ENCODE measurements at regions not wholly inside any gene's neighbourhood (a gene's known extent, or its start where the extent isn't known, plus 50 kb on each side); places are given as distances from the start of the nearest gene placed in this dataset.
"Not testable (repeated sequence)": the region's sequence is repeated elsewhere in the genome, so short reads cannot be mapped to it uniquely, and the experiment has no call there.

DNA sequence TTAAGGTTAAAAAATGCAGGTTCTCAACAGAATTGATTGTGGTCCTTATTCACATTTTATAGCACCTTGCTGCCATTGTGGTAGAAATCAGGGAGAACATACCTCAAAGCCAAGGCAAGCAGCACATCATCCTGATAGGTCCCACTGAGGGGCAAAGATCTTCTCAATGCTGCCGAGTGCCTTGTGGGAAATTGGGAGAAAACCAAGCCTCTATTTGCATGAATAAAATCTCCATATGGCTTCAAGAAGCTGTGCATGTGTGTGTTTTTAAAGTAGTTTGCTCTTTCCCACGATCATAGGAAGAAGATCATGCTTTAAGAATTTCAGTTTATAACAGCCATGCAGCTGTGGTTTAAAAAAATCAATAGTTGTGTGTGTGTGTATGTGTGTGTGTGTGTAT, 216.9 kb upstream of the FBXL7 start:
- Mint-ChIP-seq H3K4me1 (ENCODE audit: low read depth) (no peaks in the 10 kb centered on the region), H3K9me3 (ENCODE audit: low read depth) (peaks cover 26% of the 10 kb centered on the region), H3K27me3 (no peaks in the 10 kb centered on the region), H3K36me3 (no peaks in the 10 kb centered on the region), H3K27ac (no peak overlapping the region), H3K4me3 (no peak overlapping the region)

- no peak overlapping the region for H3K27ac Mint-ChIP-seq
- H3K4me3 Mint-ChIP-seq, result no peak overlapping the region
- H3K27me3 Mint-ChIP-seq, result no peaks in the 10 kb centered on the region
- H3K36me3 Mint-ChIP-seq, result no peaks in the 10 kb centered on the region
- peaks cover 26% of the 10 kb centered on the region for H3K9me3 Mint-ChIP-seq (ENCODE audit: low read depth)
- H3K4me1 Mint-ChIP-seq (ENCODE audit: low read depth), result no peaks in the 10 kb centered on the region
These were observed 217.4 kb upstream of the FBXL7 start for GRCh38 chr5:15282611-15283010.

GRCh38 chr5:15271596-15271995, 228.4 kb upstream of the FBXL7 start:
- H3K4me3 Mint-ChIP-seq; H3K27me3 Mint-ChIP-seq; H3K4me1 Mint-ChIP-seq (ENCODE audit: low read depth); H3K27ac Mint-ChIP-seq; H3K36me3 Mint-ChIP-seq: not testable (repeated sequence)
- H3K9me3 Mint-ChIP-seq (ENCODE audit: low read depth), result peaks cover 12% of the 10 kb centered on the region

- Mint-ChIP-seq H3K27ac (no peak overlapping the region), H3K4me1 (ENCODE audit: low read depth) (no peaks in the 10 kb centered on the region), H3K27me3 (no peaks in the 10 kb centered on the region), H3K36me3 (no peaks in the 10 kb centered on the region), H3K4me3 (no peak overlapping the region), H3K9me3 (ENCODE audit: low read depth) (peaks cover 16% of the 10 kb centered on the region)
These were observed 232.0 kb upstream of the FBXL7 start for GRCh38 chr5:15267966-15268365.

DNA sequence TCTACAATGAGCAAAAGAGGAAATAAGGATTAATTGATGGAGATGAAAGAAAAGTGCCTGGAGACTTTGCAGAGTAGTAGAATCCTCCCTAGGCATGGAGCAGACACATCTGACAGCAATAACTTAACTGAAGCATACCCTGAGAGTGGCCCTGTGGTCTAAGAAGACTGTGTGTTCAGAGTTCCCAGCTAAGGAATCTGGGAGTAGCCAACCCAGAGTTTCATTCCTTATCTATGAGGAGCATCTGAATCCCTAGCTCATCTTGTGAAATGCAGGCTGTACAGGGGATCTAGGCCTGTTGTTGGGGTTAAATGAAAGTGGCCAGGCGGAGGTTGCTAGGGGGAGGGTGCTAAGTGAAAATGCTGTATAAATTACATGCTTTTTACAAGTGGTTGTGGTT, 233.1 kb upstream of the FBXL7 start:
- no peak overlapping the region for H3K4me3 Mint-ChIP-seq
- H3K4me1 Mint-ChIP-seq (ENCODE audit: low read depth), result no peaks in the 10 kb centered on the region
- no peak overlapping the region for H3K27ac Mint-ChIP-seq

GRCh38 chr5:15266229-15266628, 233.8 kb upstream of the FBXL7 start:
- Mint-ChIP-seq H3K4me3 (no peak overlapping the region), H3K4me1 (ENCODE audit: low read depth) (no peaks in the 10 kb centered on the region), H3K27me3 (no peaks in the 10 kb centered on the region)

More for the DNA sequence above, 233.1 kb upstream of the FBXL7 start:
- Mint-ChIP-seq H3K27me3 (no peaks in the 10 kb centered on the region), H3K9me3 (ENCODE audit: low read depth) (peaks cover 20% of the 10 kb centered on the region), H3K36me3 (no peaks in the 10 kb centered on the region)

GRCh38 chr5:15263942-15264341, 236.0 kb upstream of the FBXL7 start:
- Mint-ChIP-seq H3K27ac (no peak overlapping the region), H3K9me3 (ENCODE audit: low read depth) (peaks cover 15% of the 10 kb centered on the region), H3K4me1 (ENCODE audit: low read depth) (no peaks in the 10 kb centered on the region), H3K4me3 (no peak overlapping the region), H3K36me3 (no peaks in the 10 kb centered on the region), H3K27me3 (no peaks in the 10 kb centered on the region)

More at GRCh38 chr5:15266229-15266628, 233.8 kb upstream of the FBXL7 start:
- Mint-ChIP-seq H3K27ac (no peak overlapping the region), H3K36me3 (no peaks in the 10 kb centered on the region), H3K9me3 (ENCODE audit: low read depth) (peaks cover 22% of the 10 kb centered on the region)

- Mint-ChIP-seq H3K27ac (no peak overlapping the region), H3K4me3 (no peak overlapping the region), H3K27me3 (no peaks in the 10 kb centered on the region), H3K36me3 (no peaks in the 10 kb centered on the region), H3K4me1 (ENCODE audit: low read depth) (no peaks in the 10 kb centered on the region), H3K9me3 (ENCODE audit: low read depth) (peaks cover 10% of the 10 kb centered on the region)
These were observed 236.6 kb upstream of the FBXL7 start for GRCh38 chr5:15263406-15263805.

DNA sequence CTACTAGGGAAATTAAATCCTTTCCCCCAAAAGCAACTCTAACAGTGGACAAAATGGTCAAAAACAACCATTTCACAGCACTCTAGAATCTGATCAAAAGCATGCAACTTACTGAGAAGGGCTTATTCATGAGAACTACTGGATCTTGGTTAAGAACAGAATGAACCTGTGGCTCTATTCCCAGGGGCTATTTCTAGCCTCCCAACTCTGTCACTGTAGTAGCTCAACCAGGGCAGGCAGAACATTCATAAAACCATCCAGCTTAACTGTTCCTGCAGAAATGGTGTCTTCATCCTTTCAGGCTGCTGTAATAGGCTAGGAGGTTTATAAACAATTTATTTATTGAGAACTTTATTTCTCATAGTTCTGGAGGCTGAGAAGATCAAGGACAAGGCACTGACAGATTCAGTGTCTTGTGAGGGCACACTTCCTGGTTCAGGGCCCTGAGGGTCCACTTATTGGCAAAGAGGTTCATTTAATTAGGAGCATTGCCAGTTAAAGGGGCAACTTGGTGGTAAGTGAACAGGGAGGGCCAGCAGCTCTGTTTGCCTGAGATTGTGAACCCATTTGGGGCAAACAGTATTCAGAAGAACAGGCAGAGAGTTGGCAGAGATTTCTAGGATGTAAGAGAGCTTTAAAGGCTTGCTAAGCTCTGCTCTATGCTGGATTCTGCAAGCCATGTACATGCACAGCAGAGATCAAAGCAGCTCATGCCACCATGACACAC, 238.5 kb upstream of the FBXL7 start:
- Mint-ChIP-seq H3K4me3 (no peak overlapping the region), H3K27ac (no peak overlapping the region), H3K4me1 (ENCODE audit: low read depth) (no peaks in the 10 kb centered on the region), H3K36me3 (no peaks in the 10 kb centered on the region), H3K27me3 (no peaks in the 10 kb centered on the region), H3K9me3 (ENCODE audit: low read depth) (peaks cover 16% of the 10 kb centered on the region)

DNA sequence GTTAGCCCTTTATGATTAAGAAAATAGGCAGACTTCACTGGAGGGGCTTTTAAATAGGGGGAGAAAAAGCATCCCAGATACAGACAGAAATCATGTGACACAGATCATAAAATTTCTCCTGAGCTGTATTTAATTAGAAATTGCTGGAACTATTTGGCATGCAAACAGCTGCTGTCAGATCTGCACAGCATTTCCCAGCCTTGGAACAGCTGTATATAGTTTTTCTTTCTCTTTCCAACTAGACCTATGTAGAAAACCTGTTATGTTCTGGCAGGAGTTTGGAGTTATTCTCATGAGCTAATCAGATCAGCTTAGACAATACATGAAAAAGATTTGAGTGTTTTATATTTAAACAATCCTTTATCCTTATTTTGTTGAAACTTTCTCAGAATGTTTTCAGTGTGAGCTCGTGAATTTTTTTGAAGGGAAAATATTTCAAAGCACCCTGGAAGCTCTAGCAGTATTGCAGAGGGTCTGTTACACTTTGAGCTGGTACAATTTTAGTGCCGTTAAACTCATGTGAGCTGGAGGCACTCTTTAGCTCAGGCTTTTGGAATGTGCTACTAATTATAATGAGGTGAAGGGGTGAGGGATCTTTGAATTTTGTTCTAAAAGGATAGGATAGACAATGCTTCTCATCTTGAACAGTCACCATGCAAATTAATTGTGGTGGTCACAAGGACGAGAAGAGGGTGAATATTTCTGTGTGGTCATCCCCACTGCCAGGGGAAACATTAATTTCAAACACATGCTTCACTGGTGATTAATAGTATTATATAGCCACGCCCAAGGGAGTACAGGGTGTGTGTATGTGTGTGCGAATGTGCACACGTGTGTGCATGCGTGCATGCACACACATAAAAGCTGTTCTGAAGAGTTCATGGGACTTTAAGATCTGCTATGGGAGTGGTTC, 239.4 kb upstream of the FBXL7 start:
- no peaks in the 10 kb centered on the region for H3K36me3 Mint-ChIP-seq
- no peaks in the 10 kb centered on the region for H3K27me3 Mint-ChIP-seq
- H3K4me3 Mint-ChIP-seq, result no peak overlapping the region
- no peak overlapping the region for H3K27ac Mint-ChIP-seq
- peaks cover 12% of the 10 kb centered on the region for H3K9me3 Mint-ChIP-seq (ENCODE audit: low read depth)
- H3K4me1 Mint-ChIP-seq (ENCODE audit: low read depth), result no peaks in the 10 kb centered on the region

DNA sequence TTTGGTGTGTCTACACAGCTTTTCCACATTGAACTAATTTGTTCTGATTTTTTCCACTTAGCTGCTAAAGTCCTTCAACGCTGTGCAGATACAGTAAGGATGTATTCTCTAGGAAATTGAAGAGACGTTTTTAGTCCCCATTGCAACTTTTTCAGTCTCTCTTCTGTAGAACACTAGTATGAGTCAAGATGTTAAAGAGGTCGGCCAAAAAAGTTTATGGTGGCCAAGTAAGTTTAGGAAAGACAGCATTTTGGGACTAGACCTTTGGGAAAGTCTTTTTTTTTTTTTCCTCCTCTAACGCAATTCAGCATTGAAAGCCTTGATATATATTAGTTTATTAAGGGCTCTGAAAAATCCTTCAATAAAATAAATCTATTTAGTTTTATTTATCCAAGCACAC, 243.5 kb upstream of the FBXL7 start:
- H3K36me3 Mint-ChIP-seq, result no peaks in the 10 kb centered on the region
- H3K4me3 Mint-ChIP-seq, result no peak overlapping the region
- no peaks in the 10 kb centered on the region for H3K27me3 Mint-ChIP-seq
- H3K4me1 Mint-ChIP-seq (ENCODE audit: low read depth), result no peaks in the 10 kb centered on the region
- H3K9me3 Mint-ChIP-seq (ENCODE audit: low read depth), result peaks cover 6% of the 10 kb centered on the region
- no peak overlapping the region for H3K27ac Mint-ChIP-seq

DNA sequence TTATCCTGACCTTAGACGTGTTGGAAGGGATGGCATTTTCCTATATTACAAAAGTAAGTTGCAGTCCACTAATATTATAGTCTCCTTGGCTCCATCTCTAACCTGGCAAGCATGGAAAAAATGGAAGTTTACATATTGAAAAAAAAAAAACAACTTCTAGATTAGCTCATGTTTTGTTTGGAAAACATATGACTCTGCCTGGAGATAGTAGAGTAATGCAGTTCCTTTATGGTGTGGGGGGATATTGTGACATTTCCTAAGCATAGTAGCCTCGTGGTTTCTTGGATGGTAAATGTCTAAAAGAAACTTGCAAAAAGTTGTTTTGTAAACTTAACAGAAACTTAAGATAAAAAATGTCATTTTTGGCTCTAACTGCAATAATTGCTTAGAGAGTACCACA, 244.4 kb upstream of the FBXL7 start:
- no peaks in the 10 kb centered on the region for H3K36me3 Mint-ChIP-seq
- peaks cover 6% of the 10 kb centered on the region for H3K9me3 Mint-ChIP-seq (ENCODE audit: low read depth)
- H3K27me3 Mint-ChIP-seq, result no peaks in the 10 kb centered on the region
- H3K4me1 Mint-ChIP-seq (ENCODE audit: low read depth), result no peaks in the 10 kb centered on the region
- no peak overlapping the region for H3K4me3 Mint-ChIP-seq
- no peak overlapping the region for H3K27ac Mint-ChIP-seq

DNA sequence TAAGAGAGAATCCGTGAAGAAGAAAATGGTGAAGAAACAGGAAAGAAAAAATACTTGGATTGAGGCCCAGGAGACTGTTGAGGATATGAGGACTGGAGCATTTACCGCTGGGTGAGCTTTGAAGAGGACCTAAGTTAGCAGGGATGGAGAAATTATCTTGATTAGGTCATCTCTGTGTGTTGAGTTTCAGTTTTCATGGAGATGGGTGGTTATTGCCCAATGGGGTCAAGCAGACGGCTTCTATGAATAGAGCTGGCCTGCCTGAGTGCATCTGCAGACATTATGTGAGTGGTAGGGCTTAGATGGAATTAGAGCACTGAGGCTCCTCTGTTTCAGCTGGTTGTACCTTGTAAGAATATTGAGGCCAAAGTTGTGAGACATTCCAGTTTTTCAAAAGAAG, 245.4 kb upstream of the FBXL7 start:
- no peak overlapping the region for H3K4me3 Mint-ChIP-seq
- H3K27me3 Mint-ChIP-seq, result no peaks in the 10 kb centered on the region
- peaks cover 6% of the 10 kb centered on the region for H3K9me3 Mint-ChIP-seq (ENCODE audit: low read depth)
- no peak overlapping the region for H3K27ac Mint-ChIP-seq
- H3K4me1 Mint-ChIP-seq (ENCODE audit: low read depth), result no peaks in the 10 kb centered on the region
- H3K36me3 Mint-ChIP-seq, result no peaks in the 10 kb centered on the region

DNA sequence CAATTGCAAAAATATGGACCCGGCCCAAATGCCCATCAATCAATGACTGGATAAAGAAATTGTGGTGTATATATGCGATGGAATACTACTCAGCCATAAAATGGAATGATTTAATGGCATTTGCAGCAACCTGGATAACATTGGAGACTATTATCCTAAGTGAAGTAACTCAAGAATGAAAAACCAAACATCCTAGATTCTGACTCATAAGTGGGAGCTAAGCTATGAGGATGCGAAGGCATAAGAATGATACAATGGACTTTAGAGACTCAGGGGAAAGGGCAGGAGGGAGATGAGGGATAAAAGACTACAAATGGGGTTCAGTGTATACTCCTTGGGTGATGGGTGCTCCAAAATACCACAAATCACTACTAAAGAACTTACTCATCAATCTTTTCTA, 247.6 kb upstream of the FBXL7 start:
- Mint-ChIP-seq H3K27ac (no peak overlapping the region), H3K27me3 (no peaks in the 10 kb centered on the region), H3K4me3 (no peak overlapping the region), H3K36me3 (no peaks in the 10 kb centered on the region), H3K9me3 (ENCODE audit: low read depth) (no peaks in the 10 kb centered on the region), H3K4me1 (ENCODE audit: low read depth) (no peaks in the 10 kb centered on the region)

DNA sequence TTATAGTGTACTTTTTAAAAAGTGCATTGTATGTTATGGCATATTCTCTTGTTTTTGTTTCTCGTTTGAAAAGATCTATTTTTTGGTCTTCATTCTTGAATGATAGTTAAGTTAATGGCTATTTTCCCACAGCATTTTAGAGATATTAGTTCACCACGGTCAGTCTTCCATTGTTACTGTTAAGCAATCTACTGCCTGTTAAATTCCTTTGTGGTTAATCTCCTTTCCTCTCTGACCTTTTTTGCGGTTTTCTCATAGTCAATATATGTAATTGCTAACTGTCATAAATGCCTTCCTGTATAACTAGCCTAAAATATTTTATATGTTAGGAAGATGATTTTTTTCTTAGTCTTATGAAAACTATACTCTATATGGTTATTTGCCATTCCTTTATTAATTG, 250.8 kb upstream of the FBXL7 start:
- no peak overlapping the region for H3K27ac Mint-ChIP-seq
- no peaks in the 10 kb centered on the region for H3K4me1 Mint-ChIP-seq (ENCODE audit: low read depth)
- H3K36me3 Mint-ChIP-seq, result no peaks in the 10 kb centered on the region
- no peaks in the 10 kb centered on the region for H3K27me3 Mint-ChIP-seq
- H3K4me3 Mint-ChIP-seq, result no peak overlapping the region
- H3K9me3 Mint-ChIP-seq (ENCODE audit: low read depth), result peaks cover 10% of the 10 kb centered on the region
